ENCODE measurements at regions not wholly inside any gene's neighbourhood (a gene's known extent, or its start where the extent isn't known, plus 50 kb on each side); places are given as distances from the start of the nearest gene placed in this dataset.

DNA sequence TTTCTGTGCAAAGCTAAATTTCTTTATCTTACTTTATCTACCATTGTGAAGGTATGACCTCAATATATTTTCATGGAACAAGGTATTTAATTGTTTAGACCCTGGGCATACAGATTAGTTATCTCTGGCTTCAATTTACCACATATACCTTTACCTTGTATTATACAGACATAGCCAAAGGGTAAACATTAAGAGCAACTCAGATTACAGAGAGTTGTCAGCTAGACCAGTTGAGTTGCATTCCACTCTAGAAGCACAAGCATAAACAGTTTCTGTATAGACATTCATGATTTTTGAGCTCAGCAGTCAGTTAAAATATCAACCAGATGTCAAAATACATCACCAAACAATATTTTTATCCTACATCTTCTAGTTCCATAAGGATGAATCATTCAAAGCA lies 857.3 kb upstream of the ZWINT start:
- TF ChIP-seq, protein P1, sequence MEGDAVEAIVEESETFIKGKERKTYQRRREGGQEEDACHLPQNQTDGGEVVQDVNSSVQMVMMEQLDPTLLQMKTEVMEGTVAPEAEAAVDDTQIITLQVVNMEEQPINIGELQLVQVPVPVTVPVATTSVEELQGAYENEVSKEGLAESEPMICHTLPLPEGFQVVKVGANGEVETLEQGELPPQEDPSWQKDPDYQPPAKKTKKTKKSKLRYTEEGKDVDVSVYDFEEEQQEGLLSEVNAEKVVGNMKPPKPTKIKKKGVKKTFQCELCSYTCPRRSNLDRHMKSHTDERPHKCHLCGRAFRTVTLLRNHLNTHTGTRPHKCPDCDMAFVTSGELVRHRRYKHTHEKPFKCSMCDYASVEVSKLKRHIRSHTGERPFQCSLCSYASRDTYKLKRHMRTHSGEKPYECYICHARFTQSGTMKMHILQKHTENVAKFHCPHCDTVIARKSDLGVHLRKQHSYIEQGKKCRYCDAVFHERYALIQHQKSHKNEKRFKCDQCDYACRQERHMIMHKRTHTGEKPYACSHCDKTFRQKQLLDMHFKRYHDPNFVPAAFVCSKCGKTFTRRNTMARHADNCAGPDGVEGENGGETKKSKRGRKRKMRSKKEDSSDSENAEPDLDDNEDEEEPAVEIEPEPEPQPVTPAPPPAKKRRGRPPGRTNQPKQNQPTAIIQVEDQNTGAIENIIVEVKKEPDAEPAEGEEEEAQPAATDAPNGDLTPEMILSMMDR (IDR thresholded peaks at IDR 0.05) = no peak
- TF ChIP-seq POLR2AphosphoS5 (IDR thresholded peaks at IDR 0.05; ENCODE audit: low read depth, low read length) = no peak
- no peak for TF ChIP-seq TCF7L2 (IDR thresholded peaks at IDR 0.05; ENCODE audit: low read depth, low read length)
- TF ChIP-seq, protein P2, sequence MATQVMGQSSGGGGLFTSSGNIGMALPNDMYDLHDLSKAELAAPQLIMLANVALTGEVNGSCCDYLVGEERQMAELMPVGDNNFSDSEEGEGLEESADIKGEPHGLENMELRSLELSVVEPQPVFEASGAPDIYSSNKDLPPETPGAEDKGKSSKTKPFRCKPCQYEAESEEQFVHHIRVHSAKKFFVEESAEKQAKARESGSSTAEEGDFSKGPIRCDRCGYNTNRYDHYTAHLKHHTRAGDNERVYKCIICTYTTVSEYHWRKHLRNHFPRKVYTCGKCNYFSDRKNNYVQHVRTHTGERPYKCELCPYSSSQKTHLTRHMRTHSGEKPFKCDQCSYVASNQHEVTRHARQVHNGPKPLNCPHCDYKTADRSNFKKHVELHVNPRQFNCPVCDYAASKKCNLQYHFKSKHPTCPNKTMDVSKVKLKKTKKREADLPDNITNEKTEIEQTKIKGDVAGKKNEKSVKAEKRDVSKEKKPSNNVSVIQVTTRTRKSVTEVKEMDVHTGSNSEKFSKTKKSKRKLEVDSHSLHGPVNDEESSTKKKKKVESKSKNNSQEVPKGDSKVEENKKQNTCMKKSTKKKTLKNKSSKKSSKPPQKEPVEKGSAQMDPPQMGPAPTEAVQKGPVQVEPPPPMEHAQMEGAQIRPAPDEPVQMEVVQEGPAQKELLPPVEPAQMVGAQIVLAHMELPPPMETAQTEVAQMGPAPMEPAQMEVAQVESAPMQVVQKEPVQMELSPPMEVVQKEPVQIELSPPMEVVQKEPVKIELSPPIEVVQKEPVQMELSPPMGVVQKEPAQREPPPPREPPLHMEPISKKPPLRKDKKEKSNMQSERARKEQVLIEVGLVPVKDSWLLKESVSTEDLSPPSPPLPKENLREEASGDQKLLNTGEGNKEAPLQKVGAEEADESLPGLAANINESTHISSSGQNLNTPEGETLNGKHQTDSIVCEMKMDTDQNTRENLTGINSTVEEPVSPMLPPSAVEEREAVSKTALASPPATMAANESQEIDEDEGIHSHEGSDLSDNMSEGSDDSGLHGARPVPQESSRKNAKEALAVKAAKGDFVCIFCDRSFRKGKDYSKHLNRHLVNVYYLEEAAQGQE (IDR thresholded peaks at IDR 0.05; ENCODE audit: insufficient read depth in 1 of 2, low read depth in 2 of 2, low read length in 1 of 2) = no peak

Measured in Panc1 (cell line).